ENCODE measurements at regions not wholly inside any gene's neighbourhood (a gene's known extent, or its start where the extent isn't known, plus 50 kb on each side); places are given as distances from the start of the nearest gene placed in this dataset.
"Not testable (repeated sequence)": the region's sequence is repeated elsewhere in the genome, so short reads cannot be mapped to it uniquely, and the experiment has no call there.

GRCh38 chrX:26916991-26917390 is 546.1 kb downstream of the PPP4R3C start:
- TF ChIP-seq CTCF (IDR thresholded peaks at IDR 0.05) = no peak
- intact Hi-C loops (cut with DNase I) = no loop called here
- WGBS, 2 donors = 85 to 90% methylated on average over 5 of the region's 5 CpGs

GRCh38 chrX:26915064-26915463 is 548.1 kb downstream of the PPP4R3C start:
- intact Hi-C loops (cut with DNase I) = no loop called here
- no peaks in the 10 kb centered on the region for H3K4me1 ChIP-seq
- 65 to 78% methylated on average over 2 of the region's 2 CpGs for WGBS, 2 donors
- H3K4me3 ChIP-seq = no peak overlapping the region
- no peak for TF ChIP-seq CTCF (IDR thresholded peaks at IDR 0.05)
- H3K27me3 ChIP-seq = no peaks in the 10 kb centered on the region
- ATAC-seq (no peak), DNase-seq (no peak)
- H3K27ac ChIP-seq = no peak overlapping the region
- H3K36me3 ChIP-seq = no peaks in the 10 kb centered on the region
- no peaks in the 10 kb centered on the region for H3K9me3 ChIP-seq

More at GRCh38 chrX:26916991-26917390, 546.1 kb downstream of the PPP4R3C start:
- Histone ChIP-seq H3K27ac (no peak overlapping the region), H3K27me3 (peaks cover 0 to 3% (median 0%) of the 10 kb centered on the region in 7 donors), H3K9me3 (no peaks in the 10 kb centered on the region), H3K4me1 (no peaks in the 10 kb centered on the region), H3K4me3 (no peak overlapping the region), H3K36me3 (no peaks in the 10 kb centered on the region)
- ATAC-seq = no peak
- DNase-seq = no peak

- no peak for TF ChIP-seq CTCF (IDR thresholded peaks at IDR 0.05)
- no peak overlapping the region for H3K4me3 ChIP-seq
- WGBS, 2 donors = 36 to 47% methylated on average over 2 of the region's 2 CpGs
- intact Hi-C loops (cut with DNase I) = no loop called here
- H3K36me3 ChIP-seq = no peaks in the 10 kb centered on the region
- no peaks in the 10 kb centered on the region for H3K9me3 ChIP-seq
- no peaks in the 10 kb centered on the region for H3K27me3 ChIP-seq
- no peaks in the 10 kb centered on the region for H3K4me1 ChIP-seq
- ATAC-seq (no peak), DNase-seq (no peak)
- no peak overlapping the region for H3K27ac ChIP-seq
Observed at GRCh38 chrX:26914232-26914631, 548.9 kb downstream of the PPP4R3C start.

- H3K9me3 ChIP-seq; H3K36me3 ChIP-seq; H3K4me1 ChIP-seq; ATAC-seq; H3K27ac ChIP-seq; H3K4me3 ChIP-seq; H3K27me3 ChIP-seq; intact Hi-C loops (cut with DNase I); DNase-seq: not testable (repeated sequence)
- 84 to 93% methylated on average over 3 of the region's 3 CpGs for WGBS, 2 donors
Observed at GRCh38 chrX:26911785-26912184, 551.4 kb downstream of the PPP4R3C start.

DNA sequence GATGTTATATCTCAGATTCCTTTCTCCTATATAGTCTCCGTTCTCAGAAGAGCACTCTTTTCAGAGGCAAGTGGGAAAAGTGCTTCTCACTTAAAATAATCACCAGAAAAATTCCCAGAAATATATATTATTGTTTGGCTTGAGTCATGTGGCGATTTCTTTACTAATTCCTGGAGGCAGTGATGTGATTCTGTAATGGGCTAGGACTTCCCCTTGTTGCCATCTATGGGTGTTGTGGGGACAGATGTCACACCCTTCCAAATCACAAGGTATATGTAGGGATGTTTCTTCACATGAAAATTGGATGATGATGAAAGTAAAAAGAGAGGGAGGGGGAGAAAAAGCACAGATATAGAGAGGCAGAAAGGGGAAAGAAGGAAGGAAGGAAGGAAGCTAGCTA is 553.4 kb downstream of the PPP4R3C start:
- Histone ChIP-seq H3K36me3 (no peaks in the 10 kb centered on the region), H3K4me1 (no peaks in the 10 kb centered on the region), H3K27me3 (no peaks in the 10 kb centered on the region), H3K9me3 (no peaks in the 10 kb centered on the region), H3K4me3 (no peak overlapping the region), H3K27ac (no peak overlapping the region)
- ATAC-seq (no peak), DNase-seq (no peak)
- intact Hi-C loops (cut with DNase I) = no loop called here
- no peak for TF ChIP-seq CTCF (IDR thresholded peaks at IDR 0.05)
- 76 to 84% methylated on average over 2 of the region's 2 CpGs for WGBS, 2 donors
